Esophagus squamous epithelium (tissue), 4 donors: ENCODE measurements at regions not wholly inside any gene's neighbourhood (a gene's known extent, or its start where the extent isn't known, plus 50 kb on each side); places are given as distances from the start of the nearest gene placed in this dataset.

Experiments
- CTCF ChIP-seq, 6 experiments: fragments of 450-650 bp in 4 of 6; fragments of 200-600 bp in 2 of 6; sonication (generic) in 2 of 6; IDR thresholded peaks; one replicate each; pipeline ENCODE4 v1.5.1; 2016 to 2019; ENCODE audit warnings: antibody characterized with exemption in 6 of 6, mild to moderate bottlenecking in 4 of 6, moderate library complexity in 4 of 6
- POLR2A ChIP-seq, 4 donors: fragments of 450-650 bp; IDR thresholded peaks; one replicate each; pipeline ENCODE4 v1.6.1; 2017; ENCODE audit warnings: antibody characterized with exemption in 4 of 4, mild to moderate bottlenecking in 4 of 4, moderate library complexity in 3 of 4

- TF ChIP-seq POLR2A (IDR thresholded peaks at IDR 0.05) (no peak), CTCF (IDR thresholded peaks at IDR 0.05) (no peak)
These were observed 198.5 kb upstream of the HDAC4 start for GRCh38 chr2:239599299-239599698.
